ENCODE measurements at regions not wholly inside any gene's neighbourhood (a gene's known extent, or its start where the extent isn't known, plus 50 kb on each side); places are given as distances from the start of the nearest gene placed in this dataset.

DNA sequence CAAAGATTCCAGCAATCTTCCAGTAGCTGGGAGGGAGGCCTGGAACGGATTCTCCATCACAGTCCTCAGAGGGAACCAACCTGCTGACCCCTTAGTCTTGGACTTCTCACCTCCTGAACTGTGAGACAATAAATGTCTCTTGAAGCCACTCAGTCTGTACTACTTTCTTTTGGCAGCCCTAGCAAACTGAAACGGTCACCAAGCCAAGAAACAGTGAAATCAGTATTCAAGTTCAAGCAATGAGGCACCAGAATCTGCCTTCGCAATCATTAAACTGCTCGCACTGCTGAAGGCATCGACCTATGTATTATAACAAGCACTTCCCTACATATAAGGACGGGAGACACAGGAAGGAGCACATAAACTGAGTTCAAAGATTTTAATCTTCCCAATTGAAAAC, 120.6 kb upstream of the PUM3 start:
- H3K9me3 ChIP-seq (ENCODE audit: insufficient read depth, low read depth, low read length) = no peaks in the 10 kb centered on the region
- no peaks in the 10 kb centered on the region for H3K79me2 ChIP-seq (ENCODE audit: insufficient read depth, low read length)
- H3K36me3 ChIP-seq (ENCODE audit: insufficient read depth, low read length) = no peaks in the 10 kb centered on the region
- no peak for TF ChIP-seq EZH2phosphoT487 (IDR thresholded peaks at IDR 0.05; ENCODE audit: borderline replicate concordance)
- TF ChIP-seq, protein P1, sequence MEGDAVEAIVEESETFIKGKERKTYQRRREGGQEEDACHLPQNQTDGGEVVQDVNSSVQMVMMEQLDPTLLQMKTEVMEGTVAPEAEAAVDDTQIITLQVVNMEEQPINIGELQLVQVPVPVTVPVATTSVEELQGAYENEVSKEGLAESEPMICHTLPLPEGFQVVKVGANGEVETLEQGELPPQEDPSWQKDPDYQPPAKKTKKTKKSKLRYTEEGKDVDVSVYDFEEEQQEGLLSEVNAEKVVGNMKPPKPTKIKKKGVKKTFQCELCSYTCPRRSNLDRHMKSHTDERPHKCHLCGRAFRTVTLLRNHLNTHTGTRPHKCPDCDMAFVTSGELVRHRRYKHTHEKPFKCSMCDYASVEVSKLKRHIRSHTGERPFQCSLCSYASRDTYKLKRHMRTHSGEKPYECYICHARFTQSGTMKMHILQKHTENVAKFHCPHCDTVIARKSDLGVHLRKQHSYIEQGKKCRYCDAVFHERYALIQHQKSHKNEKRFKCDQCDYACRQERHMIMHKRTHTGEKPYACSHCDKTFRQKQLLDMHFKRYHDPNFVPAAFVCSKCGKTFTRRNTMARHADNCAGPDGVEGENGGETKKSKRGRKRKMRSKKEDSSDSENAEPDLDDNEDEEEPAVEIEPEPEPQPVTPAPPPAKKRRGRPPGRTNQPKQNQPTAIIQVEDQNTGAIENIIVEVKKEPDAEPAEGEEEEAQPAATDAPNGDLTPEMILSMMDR (conservative IDR thresholded peaks at IDR 0.05; ENCODE audit: low read length) = no peak
- no peak overlapping the region for H2AFZ ChIP-seq (ENCODE audit: low read length)
- H3K4me3 ChIP-seq (ENCODE audit: low read length, poor library complexity, severe bottlenecking) = no peak overlapping the region
- H3K9me2 ChIP-seq (replicated peaks; ENCODE audit: low read depth, low read length) = no peaks in the 10 kb centered on the region
- no peak overlapping the region for H3K4me2 ChIP-seq (ENCODE audit: low read depth, low read length, poor library complexity, severe bottlenecking)
- H3F3A ChIP-seq (ENCODE audit: low read depth) = no peaks in the 10 kb centered on the region
- H4K20me1 ChIP-seq (ENCODE audit: insufficient read depth, low read length, poor library complexity, severe bottlenecking) = no peaks in the 10 kb centered on the region
- no peak overlapping the region for H3K9ac ChIP-seq (ENCODE audit: low read depth, low read length, poor library complexity, severe bottlenecking)
- no peaks in the 10 kb centered on the region for H3K27me3 ChIP-seq (ENCODE audit: insufficient read depth, low read length, poor library complexity, severe bottlenecking)
- no peaks in the 10 kb centered on the region for H3K4me1 ChIP-seq (ENCODE audit: insufficient read depth, low read length, poor library complexity, severe bottlenecking)

DNA sequence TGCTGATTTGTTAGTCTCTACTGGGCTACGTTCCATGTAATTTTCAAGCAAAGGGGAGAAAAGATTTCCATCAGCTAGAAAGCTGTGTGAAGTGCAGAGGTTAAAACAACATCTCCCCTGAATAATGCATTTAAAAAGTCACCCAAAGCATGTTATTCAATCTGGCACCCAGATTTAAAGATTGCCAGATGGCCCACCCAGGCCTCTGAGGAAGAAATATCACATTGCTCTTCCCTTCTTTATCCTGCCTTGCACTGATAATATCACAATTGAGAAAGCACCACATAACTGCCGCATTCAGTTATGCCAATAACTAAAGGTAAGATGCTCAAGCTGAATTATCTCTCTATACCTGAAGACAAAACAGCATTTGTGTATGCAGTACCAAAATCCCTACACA, 119.4 kb upstream of the PUM3 start:
- Histone ChIP-seq H4K20me1 (ENCODE audit: insufficient read depth, low read length, poor library complexity, severe bottlenecking) (no peaks in the 10 kb centered on the region), H3K27me3 (ENCODE audit: insufficient read depth, low read length, poor library complexity, severe bottlenecking) (no peaks in the 10 kb centered on the region), H3K36me3 (ENCODE audit: insufficient read depth, low read length) (no peaks in the 10 kb centered on the region), H3F3A (ENCODE audit: low read depth) (no peaks in the 10 kb centered on the region), H3K9ac (ENCODE audit: low read depth, low read length, poor library complexity, severe bottlenecking) (no peak overlapping the region), H3K4me3 (ENCODE audit: low read length, poor library complexity, severe bottlenecking) (no peak overlapping the region), H3K9me2 (replicated peaks; ENCODE audit: low read depth, low read length) (no peaks in the 10 kb centered on the region), H3K79me2 (ENCODE audit: insufficient read depth, low read length) (no peaks in the 10 kb centered on the region), H3K9me3 (ENCODE audit: insufficient read depth, low read depth, low read length) (no peaks in the 10 kb centered on the region), H3K4me1 (ENCODE audit: insufficient read depth, low read length, poor library complexity, severe bottlenecking) (no peaks in the 10 kb centered on the region), H3K4me2 (ENCODE audit: low read depth, low read length, poor library complexity, severe bottlenecking) (no peak overlapping the region), H2AFZ (ENCODE audit: low read length) (no peak overlapping the region)
- TF ChIP-seq, protein P1 (conservative IDR thresholded peaks at IDR 0.05; ENCODE audit: low read length) = no peak
- no peak for TF ChIP-seq EZH2phosphoT487 (IDR thresholded peaks at IDR 0.05; ENCODE audit: borderline replicate concordance)

DNA sequence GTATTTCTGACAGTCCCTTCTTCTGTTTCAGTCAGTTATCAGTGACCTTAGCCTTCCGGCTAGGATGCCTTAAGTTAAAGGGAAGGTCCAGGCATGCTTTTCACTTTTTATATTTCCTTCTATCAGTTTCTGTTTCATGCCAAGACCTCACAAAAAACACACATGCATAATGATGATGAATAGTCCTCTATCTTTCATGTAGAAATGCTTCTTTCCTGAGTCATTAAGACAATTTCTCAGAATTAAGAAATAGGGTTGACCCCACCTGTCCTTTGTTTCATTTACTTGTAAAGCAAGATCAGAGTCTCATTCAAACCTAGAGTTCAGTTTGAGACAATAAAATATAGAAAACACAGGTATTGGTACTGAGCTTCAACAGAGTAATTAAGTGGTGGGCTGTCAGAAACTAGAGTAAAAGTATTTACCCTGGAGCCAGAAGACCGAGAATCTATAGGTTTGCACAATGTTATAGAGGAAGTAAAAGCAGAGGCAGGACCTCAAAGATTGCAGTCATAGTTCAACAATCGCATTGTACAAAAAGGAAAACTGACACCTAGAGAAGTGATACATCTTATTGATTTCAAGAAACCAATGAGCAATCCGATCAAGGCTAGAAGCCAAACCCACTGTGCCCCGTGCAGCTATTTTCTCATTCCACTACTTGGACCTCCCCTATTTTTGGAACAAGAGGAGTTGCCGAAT, 118.7 kb upstream of the PUM3 start:
- Histone ChIP-seq H2AFZ (ENCODE audit: low read length) (no peak overlapping the region), H3F3A (ENCODE audit: low read depth) (no peaks in the 10 kb centered on the region), H3K36me3 (ENCODE audit: insufficient read depth, low read length) (no peaks in the 10 kb centered on the region), H3K9me3 (ENCODE audit: insufficient read depth, low read depth, low read length) (no peaks in the 10 kb centered on the region), H3K4me3 (ENCODE audit: low read length, poor library complexity, severe bottlenecking) (no peak overlapping the region), H3K27me3 (ENCODE audit: insufficient read depth, low read length, poor library complexity, severe bottlenecking) (no peaks in the 10 kb centered on the region), H3K9me2 (replicated peaks; ENCODE audit: low read depth, low read length) (no peaks in the 10 kb centered on the region), H4K20me1 (ENCODE audit: insufficient read depth, low read length, poor library complexity, severe bottlenecking) (no peaks in the 10 kb centered on the region), H3K79me2 (ENCODE audit: insufficient read depth, low read length) (no peaks in the 10 kb centered on the region), H3K4me2 (ENCODE audit: low read depth, low read length, poor library complexity, severe bottlenecking) (no peak overlapping the region), H3K9ac (ENCODE audit: low read depth, low read length, poor library complexity, severe bottlenecking) (no peak overlapping the region), H3K4me1 (ENCODE audit: insufficient read depth, low read length, poor library complexity, severe bottlenecking) (no peaks in the 10 kb centered on the region)
- TF ChIP-seq, protein P1 (conservative IDR thresholded peaks at IDR 0.05; ENCODE audit: low read length) = no peak
- no peak for TF ChIP-seq EZH2phosphoT487 (IDR thresholded peaks at IDR 0.05; ENCODE audit: borderline replicate concordance)

Measured in Loucy (cell line).